H1 (cell line): ENCODE measurements at regions not wholly inside any gene's neighbourhood (a gene's known extent, or its start where the extent isn't known, plus 50 kb on each side); places are given as distances from the start of the nearest gene placed in this dataset.

ENCODE experiments used
- CTCF ChIA-PET: fragments of 300-600 bp; sonication (Branson Sonifier 250); formaldehyde crosslinking; loops from one replicate; lab custom pipeline; 2021; ENCODE audit not compliant: partially characterized antibody; lab: Charles Lee
- POLR2A ChIA-PET: fragments of 300-600 bp; sonication (Branson Sonifier 250); formaldehyde crosslinking; loops from one replicate; lab custom pipeline; 2021; ENCODE audit warnings: inconsistent platforms; ENCODE audit not compliant: partially characterized antibody; lab: Charles Lee
- DNase-seq, 2 experiments: peaks; one replicate each; pipeline versions ENCODE4 v3.0.0 to v3.0.0-alpha.2; 2010 to 2022; ENCODE audit warnings: low spot score in 2 of 2, low read depth in 1 of 2, mixed read lengths in 1 of 2
- FAIRE-seq: peaks from 2 replicates; lab custom pipeline; 2011; peaks lifted over from hg19 to GRCh38; lab: Jason Lieb, UNC
- H2AFZ ChIP-seq: 2 replicates; pipeline ENCODE4 v1.8.1; 2012; ENCODE audit warnings: low read length, inconsistent platforms
- H2AK5ac ChIP-seq: 2 replicates; pipeline ENCODE4 v1.6.1; 2013; ENCODE audit warnings: low read depth, low read length
- H2BK120ac ChIP-seq: replicated peaks from 2 replicates; pipeline ENCODE3; 2013; ENCODE audit warnings: low read depth, low read length, inconsistent platforms
- H2BK12ac ChIP-seq: 2 replicates; pipeline ENCODE4 v1.6.1; 2013; ENCODE audit warnings: low read depth, low read length
- H2BK15ac ChIP-seq: 2 replicates; pipeline ENCODE4 v1.6.1; 2013; ENCODE audit warnings: low read length
- H2BK20ac ChIP-seq: 2 replicates; pipeline ENCODE4 v1.6.1; 2013; ENCODE audit warnings: low read length
- H2BK5ac ChIP-seq: 2 replicates; pipeline ENCODE4 v1.6.1; 2013; ENCODE audit warnings: low read depth, low read length
- H3K14ac ChIP-seq: 2 replicates; pipeline ENCODE4 v1.6.1; 2013; ENCODE audit warnings: inconsistent platforms; ENCODE audit not compliant: insufficient read length
- H3K18ac ChIP-seq: 2 replicates; pipeline ENCODE4 v1.6.1; 2013; ENCODE audit warnings: low read length; ENCODE audit errors: extremely low read depth
- H3K23ac ChIP-seq: 2 replicates; pipeline ENCODE4 v1.6.1; 2013; ENCODE audit warnings: inconsistent platforms; ENCODE audit not compliant: insufficient read length
- H3K23me2 ChIP-seq: 2 replicates; pipeline ENCODE4 v1.6.1; 2013; ENCODE audit warnings: low read depth, low read length
- H3K27ac ChIP-seq: 2 replicates; pipeline ENCODE4 v1.6.1; 2011; ENCODE audit warnings: low read depth, low read length, inconsistent platforms
- H3K27me3 ChIP-seq, 4 experiments: replicated peaks in 1 of 4; 1 replicate in 1 of 4; 2 replicates in 3 of 4; pipeline versions ENCODE4 v1.6.1 to v1.8.1; 2011 to 2013; ENCODE audit warnings: low read length in 3 of 4, mild to moderate bottlenecking in 3 of 4, inconsistent platforms in 2 of 4, mixed read lengths in 2 of 4, moderate library complexity in 1 of 4; ENCODE audit not compliant: control insufficient read depth in 3 of 4, insufficient read depth in 3 of 4; ENCODE audit errors: extremely low read depth in 1 of 4
- H3K36me3 ChIP-seq, 4 experiments: 2 replicates each; pipeline versions ENCODE4 v1.6.1 to v1.8.1; 2011 to 2013; ENCODE audit warnings: mild to moderate bottlenecking in 4 of 4, low read length in 3 of 4, moderate library complexity in 2 of 4, control low read depth in 1 of 4, inconsistent platforms in 1 of 4; ENCODE audit not compliant: insufficient read depth in 4 of 4, control insufficient read depth in 2 of 4
- H3K4ac ChIP-seq: replicated peaks from 2 replicates; pipeline ENCODE3; 2013; ENCODE audit warnings: low read length, low read depth, mixed read lengths, inconsistent platforms; ENCODE audit not compliant: insufficient read length
- H3K4me1 ChIP-seq, 4 experiments: replicated peaks in 1 of 4; 1 replicate in 1 of 4; 2 replicates in 3 of 4; pipeline versions ENCODE4 v1.6.1 to v1.8.1; 2011 to 2013; ENCODE audit warnings: low read length in 3 of 4, inconsistent platforms in 2 of 4, mixed read lengths in 1 of 4; ENCODE audit not compliant: insufficient read depth in 4 of 4, control insufficient read depth in 3 of 4
- H3K4me2 ChIP-seq, 2 experiments: 2 replicates each; pipeline versions ENCODE4 v1.6.1 to v1.8.1; 2011 to 2013; ENCODE audit warnings: low read depth in 2 of 2, low read length in 2 of 2, control low read depth in 1 of 2, inconsistent platforms in 1 of 2, mild to moderate bottlenecking in 1 of 2; ENCODE audit not compliant: insufficient read depth in 1 of 2
- H3K4me3 ChIP-seq, 4 experiments: fragments of 200-600, 300-600 bp in 1 of 4; sonication (generic), shearing (Covaris generic), sonication (Bioruptor Twin) in 1 of 4; 2 replicates each; pipeline versions ENCODE4 v1.5.1 to v1.8.1; 2011 to 2016; ENCODE audit warnings: low read length in 4 of 4, low read depth in 3 of 4, control low read depth in 2 of 4, inconsistent platforms in 2 of 4, mild to moderate bottlenecking in 2 of 4, mixed read lengths in 1 of 4, moderate library complexity in 1 of 4; ENCODE audit not compliant: insufficient read depth in 2 of 4; ENCODE audit errors: extremely low read depth in 1 of 4
- H3K56ac ChIP-seq: replicated peaks from 2 replicates; pipeline ENCODE3; 2013; ENCODE audit warnings: low read depth, mild to moderate bottlenecking, mixed read lengths, low read length, inconsistent platforms; ENCODE audit not compliant: insufficient read length
- H3K79me1 ChIP-seq: 2 replicates; pipeline ENCODE4 v1.6.1; 2013; ENCODE audit warnings: low read depth, low read length, control low read depth
- H3K79me2 ChIP-seq, 2 experiments: 2 replicates each; pipeline versions ENCODE4 v1.6.1 to v1.8.1; 2012 to 2013; ENCODE audit warnings: low read length in 2 of 2, mild to moderate bottlenecking in 2 of 2, inconsistent platforms in 1 of 2; ENCODE audit not compliant: insufficient read depth in 2 of 2, control insufficient read depth in 1 of 2
- H3K9ac ChIP-seq, 4 experiments: replicated peaks in 1 of 4; 1 replicate in 1 of 4; 2 replicates in 3 of 4; pipeline versions ENCODE4 v1.6.1 to v1.8.1; 2011 to 2013; ENCODE audit warnings: low read depth in 3 of 4, low read length in 3 of 4, control low read depth in 2 of 4, mild to moderate bottlenecking in 2 of 4, moderate library complexity in 2 of 4, inconsistent platforms in 1 of 4; ENCODE audit errors: extremely low read depth in 1 of 4
- H3K9me3 ChIP-seq, 2 experiments: 2 replicates each; pipeline versions ENCODE4 v1.6.1 to v1.8.1; 2012 to 2013; ENCODE audit warnings: mild to moderate bottlenecking in 2 of 2, moderate library complexity in 2 of 2, control low read depth in 1 of 2, inconsistent platforms in 1 of 2, low read depth in 1 of 2, low read length in 1 of 2, mixed read lengths in 1 of 2; ENCODE audit not compliant: insufficient read depth in 2 of 2
- H4K20me1 ChIP-seq, 2 experiments: replicated peaks in 1 of 2; 2 replicates each; pipeline versions ENCODE3 to v1.8.1; 2011 to 2013; ENCODE audit warnings: inconsistent platforms in 2 of 2, low read length in 2 of 2, mild to moderate bottlenecking in 1 of 2; ENCODE audit not compliant: insufficient read depth in 2 of 2, control insufficient read depth in 1 of 2
- H4K5ac ChIP-seq: 2 replicates; pipeline ENCODE4 v1.6.1; 2013; ENCODE audit warnings: low read length, low read depth, mixed read lengths, inconsistent platforms; ENCODE audit not compliant: insufficient read length
- H4K8ac ChIP-seq: 2 replicates; pipeline ENCODE4 v1.8.0; 2013; ENCODE audit warnings: mild to moderate bottlenecking, moderate library complexity, low read length, inconsistent platforms; ENCODE audit not compliant: insufficient read depth; ENCODE audit errors: extremely low read depth
- H4K91ac ChIP-seq: replicated peaks from 2 replicates; pipeline ENCODE3; 2013; ENCODE audit warnings: low read length, mixed read lengths, inconsistent platforms; ENCODE audit not compliant: insufficient read length
- ATF3 ChIP-seq: IDR thresholded peaks from 2 replicates; pipeline ENCODE4 v1.6.1; 2011; ENCODE audit warnings: low read depth, mild to moderate bottlenecking, low read length; ENCODE audit not compliant: insufficient read depth
- BCL11A ChIP-seq, 2 experiments: IDR thresholded peaks; one replicate each; pipeline ENCODE4 v1.6.1; 2011; ENCODE audit warnings: low read depth in 2 of 2, low read length in 2 of 2, mild to moderate bottlenecking in 2 of 2
- CBX5 ChIP-seq: fragments of 300-800, 300-1000 bp; sonication (generic); IDR thresholded peaks from 2 replicates; pipeline ENCODE4 v1.7.1; 2016; ENCODE audit warnings: antibody characterized with exemption, low read length, low read depth
- CEBPB ChIP-seq: IDR thresholded peaks from 2 replicates; pipeline ENCODE4 v1.6.1; 2012; ENCODE audit warnings: low read depth, low read length
- E2F6 ChIP-seq: IDR thresholded peaks from 2 replicates; pipeline ENCODE4 v1.6.1; 2012; ENCODE audit warnings: inconsistent platforms
- FOSL1 ChIP-seq: IDR thresholded peaks from 2 replicates; pipeline ENCODE4 v1.6.1; 2011; ENCODE audit warnings: mild to moderate bottlenecking, low read depth, low read length, moderate library complexity; ENCODE audit not compliant: insufficient read depth
- HDAC2 ChIP-seq, 2 experiments: fragments of 300-600 bp in 1 of 2; sonication (generic) in 1 of 2; IDR thresholded peaks; 2 replicates each; pipeline ENCODE4 v1.6.1; 2011 to 2012; ENCODE audit warnings: low read depth in 2 of 2, low read length in 2 of 2, mild to moderate bottlenecking in 2 of 2, moderate library complexity in 2 of 2, borderline replicate concordance in 1 of 2, inconsistent platforms in 1 of 2
- KDM1A ChIP-seq: fragments of 200-600, 300-600 bp; sonication (generic); IDR thresholded peaks from 2 replicates; pipeline ENCODE4 v1.7.1; 2016; ENCODE audit warnings: mild to moderate bottlenecking, low read length, borderline replicate concordance
- RBBP5 ChIP-seq: IDR thresholded peaks from 2 replicates; pipeline ENCODE4 v1.7.1; 2012; ENCODE audit warnings: low read depth, mild to moderate bottlenecking, inconsistent platforms, low read length, moderate library complexity, borderline replicate concordance
- RNF2 ChIP-seq: fragments of 200-900, 300-1000 bp; sonication (generic); IDR thresholded peaks from 2 replicates; pipeline ENCODE4 v1.7.1; 2016; ENCODE audit warnings: borderline replicate concordance, low read depth, mild to moderate bottlenecking, antibody characterized with exemption, low read length; ENCODE audit not compliant: poor library complexity, severe bottlenecking; ENCODE audit errors: missing control alignments
- SUZ12 ChIP-seq: fragments of 200-600 bp; sonication (generic); IDR thresholded peaks from 2 replicates; pipeline ENCODE4 v1.6.1; 2012; ENCODE audit warnings: mild to moderate bottlenecking, inconsistent platforms, low read length, moderate library complexity, mixed read lengths
- TCF12 ChIP-seq: IDR thresholded peaks from 2 replicates; pipeline ENCODE4 v1.6.1; 2011; ENCODE audit warnings: low read depth, mild to moderate bottlenecking, low read length
- YY1 ChIP-seq: IDR thresholded peaks from 2 replicates; pipeline ENCODE4 v1.6.1; 2011; ENCODE audit warnings: low read depth, mild to moderate bottlenecking, low read length
- WGBS, 2 experiments: shearing (Covaris generic) in 1 of 2; methylation state at CpG; one replicate each; pipeline versions ENCODE4 v1.1.6 to v1.1.7; 2013 to 2015; ENCODE audit warnings: low lambda C conversion rate in 2 of 2, mixed read lengths in 2 of 2, inconsistent platforms in 1 of 2, low coverage in 1 of 2, missing lambda C conversion rate in 1 of 2; ENCODE audit not compliant: insufficient replicate concordance in 2 of 2, insufficient coverage in 1 of 2, insufficient read length in 1 of 2; ENCODE audit errors: extremely low coverage in 1 of 2, missing lambda C conversion rate in 1 of 2; 5-methylcytosine and 5-hydroxymethylcytosine counted together

- Histone ChIP-seq H4K91ac (no peak overlapping the region), H2BK15ac (no peak overlapping the region), H2AK5ac (no peak overlapping the region), H3K4me1 (no peaks in the 10 kb centered on the region), H3K4me3 (no peak overlapping the region), H3K79me1 (no peaks in the 10 kb centered on the region), H3K9me3 (0 out of 4 replicates have a peak, but pooled peaks cover 0 to 3% of the 10 kb centered on the region in 2 experiments), H4K20me1 (no peaks in the 10 kb centered on the region), H3K9ac (no peak overlapping the region), H3K4me2 (no peak overlapping the region), H3K27me3 (peaks cover 0 to 3% (median 0%) of the 10 kb centered on the region in 4 experiments; a peak in 2 of 7 replicates), H2BK12ac (no peak overlapping the region), H3K27ac (no peak overlapping the region), H3K18ac (no peak overlapping the region), H2BK5ac (no peak overlapping the region), H3K23me2 (peaks cover 3% of the 10 kb centered on the region; the same call in 1 of the 2 replicates), H2BK20ac (no peak overlapping the region), H3K79me2 (no peaks in the 10 kb centered on the region), H2BK120ac (no peak overlapping the region), H2AFZ (no peak overlapping the region), H3K23ac (no peak overlapping the region), H3K56ac (no peak overlapping the region), H3K36me3 (no peaks in the 10 kb centered on the region), H3K4ac (no peak overlapping the region), H4K8ac (no peak overlapping the region), H4K5ac (no peak overlapping the region), H3K14ac (no peak overlapping the region)
- POLR2A ChIA-PET: no interaction called here
- DNase-seq (no peak), FAIRE-seq (no peak)
- CTCF ChIA-PET: no interaction called here
- WGBS, 2 experiments: 84% methylated on average over 2 of the region's 2 CpGs; no CpG with 5 or more reads in 1 of the 2 experiments
- TF ChIP-seq E2F6 (no peak), YY1 (no peak), CEBPB (no peak), TCF12 (no peak), KDM1A (no peak), CBX5 (no peak), FOSL1 (no peak), BCL11A (IDR thresholded peaks at IDR 0.05; ENCODE audit: low read depth in 2 of 2, low read length in 2 of 2) (no peak), RBBP5 (no peak), RNF2 (no peak), SUZ12 (no peak), ATF3 (no peak), HDAC2 (IDR thresholded peaks at IDR 0.05; ENCODE audit: borderline replicate concordance in 1 of 2, low read depth in 2 of 2, low read length in 2 of 2) (no peak)
Measured at GRCh38 chr13:20311022-20311421, 78.9 kb upstream of the GJB6 start.
